SH-SY5Y (cell line): ENCODE measurements at regions not wholly inside any gene's neighbourhood (a gene's known extent, or its start where the extent isn't known, plus 50 kb on each side); places are given as distances from the start of the nearest gene placed in this dataset.

Experiments used
- GATA2 ChIP-seq: IDR thresholded peaks from 2 replicates; pipeline ENCODE4 v1.6.1; 2011; ENCODE audit warnings: mild to moderate bottlenecking, low read depth, low read length
- GATA3 ChIP-seq: IDR thresholded peaks from 2 replicates; pipeline ENCODE4 v1.6.1; 2011; ENCODE audit warnings: low read depth, mild to moderate bottlenecking, low read length, moderate library complexity

DNA sequence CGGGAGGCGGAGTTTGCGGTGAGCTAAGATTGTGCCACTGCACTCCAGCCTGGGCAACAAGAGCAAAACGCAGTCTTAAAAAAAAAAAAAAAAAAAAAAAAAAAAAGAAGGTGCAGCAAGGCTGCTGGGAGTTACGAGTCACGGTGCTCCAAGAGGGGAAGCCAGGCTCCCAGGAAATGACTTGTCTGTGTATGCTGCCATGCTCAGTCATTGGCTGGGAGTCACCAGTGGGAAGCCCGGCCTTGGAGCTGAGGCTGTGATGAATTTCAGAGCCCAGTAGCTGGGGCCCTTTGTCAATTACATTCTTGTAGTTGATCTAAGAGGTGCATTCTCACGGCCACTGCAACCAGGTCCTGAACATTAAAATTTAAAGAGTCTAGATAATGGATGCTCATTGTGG is 1105.1 kb upstream of the TENM3 start:
- TF ChIP-seq GATA2 (no peak), GATA3 (no peak)
